ENCODE measurements at regions not wholly inside any gene's neighbourhood (a gene's known extent, or its start where the extent isn't known, plus 50 kb on each side); places are given as distances from the start of the nearest gene placed in this dataset.

- no peaks in the 10 kb centered on the region for H3K36me3 Mint-ChIP-seq (ENCODE audit: unreplicated experiment)
Observed at GRCh38 chr14:70269582-70269981, 80.8 kb upstream of the SLC8A3 start.

DNA sequence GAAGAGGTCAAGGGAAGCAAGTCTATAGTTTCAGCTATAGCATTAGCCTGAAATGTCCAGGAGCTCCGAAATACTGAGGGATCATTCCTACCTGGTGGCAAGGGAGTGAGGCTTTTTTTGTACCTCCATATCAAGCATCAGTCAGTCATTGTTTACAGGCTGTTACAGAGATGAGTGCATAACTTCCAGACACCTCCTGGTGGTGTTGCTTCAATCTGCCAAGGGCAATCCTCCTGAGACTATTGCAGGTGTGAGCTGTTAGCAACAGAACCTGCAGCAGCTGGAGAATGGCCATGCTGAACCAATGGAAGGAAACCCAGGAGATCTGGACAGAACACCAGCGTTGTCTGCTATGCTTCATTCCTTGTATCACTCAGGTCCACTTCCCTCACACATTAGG, 80.0 kb upstream of the SLC8A3 start:
- Mint-ChIP-seq H3K4me1 (ENCODE audit: unreplicated experiment) (no peaks in the 10 kb centered on the region), H3K36me3 (ENCODE audit: unreplicated experiment) (no peaks in the 10 kb centered on the region), H3K9me3 (ENCODE audit: unreplicated experiment) (no peaks in the 10 kb centered on the region), H3K27me3 (ENCODE audit: unreplicated experiment) (no peaks in the 10 kb centered on the region), H3K4me3 (ENCODE audit: unreplicated experiment) (no peak overlapping the region), H3K27ac (ENCODE audit: unreplicated experiment) (no peak overlapping the region)
- DNase-seq (ENCODE audit: extremely low spot score, unreplicated experiment) = no peak
- TF ChIP-seq, protein P1, sequence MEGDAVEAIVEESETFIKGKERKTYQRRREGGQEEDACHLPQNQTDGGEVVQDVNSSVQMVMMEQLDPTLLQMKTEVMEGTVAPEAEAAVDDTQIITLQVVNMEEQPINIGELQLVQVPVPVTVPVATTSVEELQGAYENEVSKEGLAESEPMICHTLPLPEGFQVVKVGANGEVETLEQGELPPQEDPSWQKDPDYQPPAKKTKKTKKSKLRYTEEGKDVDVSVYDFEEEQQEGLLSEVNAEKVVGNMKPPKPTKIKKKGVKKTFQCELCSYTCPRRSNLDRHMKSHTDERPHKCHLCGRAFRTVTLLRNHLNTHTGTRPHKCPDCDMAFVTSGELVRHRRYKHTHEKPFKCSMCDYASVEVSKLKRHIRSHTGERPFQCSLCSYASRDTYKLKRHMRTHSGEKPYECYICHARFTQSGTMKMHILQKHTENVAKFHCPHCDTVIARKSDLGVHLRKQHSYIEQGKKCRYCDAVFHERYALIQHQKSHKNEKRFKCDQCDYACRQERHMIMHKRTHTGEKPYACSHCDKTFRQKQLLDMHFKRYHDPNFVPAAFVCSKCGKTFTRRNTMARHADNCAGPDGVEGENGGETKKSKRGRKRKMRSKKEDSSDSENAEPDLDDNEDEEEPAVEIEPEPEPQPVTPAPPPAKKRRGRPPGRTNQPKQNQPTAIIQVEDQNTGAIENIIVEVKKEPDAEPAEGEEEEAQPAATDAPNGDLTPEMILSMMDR (IDR thresholded peaks at IDR 0.05) = no peak

More at GRCh38 chr14:70269582-70269981, 80.8 kb upstream of the SLC8A3 start:
- no peaks in the 10 kb centered on the region for H3K9me3 Mint-ChIP-seq (ENCODE audit: unreplicated experiment)
- H3K4me3 Mint-ChIP-seq (ENCODE audit: unreplicated experiment) = no peak overlapping the region
- no peaks in the 10 kb centered on the region for H3K4me1 Mint-ChIP-seq (ENCODE audit: unreplicated experiment)
- H3K27me3 Mint-ChIP-seq (ENCODE audit: unreplicated experiment) = no peaks in the 10 kb centered on the region
- TF ChIP-seq, protein P1 (IDR thresholded peaks at IDR 0.05) = no peak
- DNase-seq (ENCODE audit: extremely low spot score, unreplicated experiment) = no peak
- H3K27ac Mint-ChIP-seq (ENCODE audit: unreplicated experiment) = no peak overlapping the region

DNA sequence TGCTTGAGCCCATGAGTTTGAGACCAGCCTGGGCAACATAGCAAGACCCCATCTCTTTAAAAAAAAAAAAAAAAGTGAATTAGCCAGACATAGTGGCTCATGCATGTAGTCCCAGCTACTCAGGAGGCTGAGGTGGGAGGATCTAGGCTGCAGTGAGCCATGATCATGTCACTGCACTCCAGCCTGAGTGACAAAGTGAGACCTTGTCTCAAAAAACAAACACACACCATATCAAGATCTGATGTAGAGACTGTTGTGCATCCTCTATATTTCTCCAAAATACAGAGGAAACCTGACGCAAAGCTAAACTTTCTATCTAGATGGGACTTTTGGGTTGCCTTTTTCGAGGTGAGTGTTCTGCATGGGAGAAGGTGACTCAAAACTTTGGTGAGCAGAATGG, 77.4 kb upstream of the SLC8A3 start:
- TF ChIP-seq, protein P1 (IDR thresholded peaks at IDR 0.05) = no peak
- Mint-ChIP-seq H3K27me3 (ENCODE audit: unreplicated experiment) (no peaks in the 10 kb centered on the region), H3K4me1 (ENCODE audit: unreplicated experiment) (no peaks in the 10 kb centered on the region), H3K27ac (ENCODE audit: unreplicated experiment) (no peak overlapping the region), H3K4me3 (ENCODE audit: unreplicated experiment) (no peak overlapping the region), H3K36me3 (ENCODE audit: unreplicated experiment) (no peaks in the 10 kb centered on the region), H3K9me3 (ENCODE audit: unreplicated experiment) (no peaks in the 10 kb centered on the region)
- DNase-seq (ENCODE audit: extremely low spot score, unreplicated experiment) = no peak

DNA sequence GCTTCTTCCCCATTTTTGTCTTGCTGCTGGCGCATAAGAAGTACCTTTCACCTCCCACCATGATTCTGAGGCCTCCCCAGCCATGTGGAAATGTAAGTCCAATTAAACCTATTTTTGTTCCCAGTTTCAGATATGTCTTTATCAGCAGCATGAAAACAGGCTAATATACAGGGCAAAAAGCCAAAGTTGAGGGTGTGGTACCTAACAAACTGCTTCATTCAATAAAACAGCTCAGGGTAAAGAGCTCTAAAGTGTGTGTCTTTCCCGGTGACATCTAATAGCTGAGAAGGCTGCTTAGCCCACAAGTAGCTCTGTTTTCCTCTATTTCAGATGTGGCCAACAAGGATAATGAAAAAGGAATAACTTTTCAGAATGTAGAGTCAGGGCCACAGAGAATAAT, 76.7 kb upstream of the SLC8A3 start:
- H3K9me3 Mint-ChIP-seq (ENCODE audit: unreplicated experiment) = no peaks in the 10 kb centered on the region
- no peaks in the 10 kb centered on the region for H3K4me1 Mint-ChIP-seq (ENCODE audit: unreplicated experiment)
- H3K27ac Mint-ChIP-seq (ENCODE audit: unreplicated experiment) = no peak overlapping the region
- no peak overlapping the region for H3K4me3 Mint-ChIP-seq (ENCODE audit: unreplicated experiment)
- H3K36me3 Mint-ChIP-seq (ENCODE audit: unreplicated experiment) = no peaks in the 10 kb centered on the region
- no peak for DNase-seq (ENCODE audit: extremely low spot score, unreplicated experiment)
- TF ChIP-seq, protein P1 (IDR thresholded peaks at IDR 0.05) = no peak
- H3K27me3 Mint-ChIP-seq (ENCODE audit: unreplicated experiment) = no peaks in the 10 kb centered on the region

DNA sequence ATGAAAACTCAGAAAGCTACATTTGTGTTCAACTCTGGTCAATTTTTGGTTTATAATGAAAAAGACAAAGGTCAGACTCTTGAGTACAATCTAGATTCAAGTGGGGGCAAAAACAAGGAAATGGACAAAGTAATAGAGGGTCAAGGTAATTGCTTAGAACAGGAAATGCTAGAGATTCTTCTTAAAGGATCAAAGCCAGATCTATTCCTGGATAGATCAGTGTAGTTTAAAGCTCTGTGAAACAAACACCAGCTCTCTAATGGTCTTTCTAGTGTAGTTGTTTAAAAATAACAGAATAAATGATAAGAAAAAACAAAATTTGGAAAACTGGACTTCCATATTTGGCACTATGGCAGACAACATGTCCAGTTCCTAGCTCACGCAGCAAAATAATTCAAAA, 70.7 kb upstream of the SLC8A3 start:
- Mint-ChIP-seq H3K9me3 (ENCODE audit: unreplicated experiment) (no peaks in the 10 kb centered on the region), H3K27me3 (ENCODE audit: unreplicated experiment) (peaks cover 16% of the 10 kb centered on the region), H3K27ac (ENCODE audit: unreplicated experiment) (no peak overlapping the region), H3K36me3 (ENCODE audit: unreplicated experiment) (no peaks in the 10 kb centered on the region), H3K4me3 (ENCODE audit: unreplicated experiment) (no peak overlapping the region), H3K4me1 (ENCODE audit: unreplicated experiment) (no peaks in the 10 kb centered on the region)
- no peak for DNase-seq (ENCODE audit: extremely low spot score, unreplicated experiment)
- TF ChIP-seq, protein P1 (IDR thresholded peaks at IDR 0.05) = no peak

Measured in osteocyte (in vitro differentiated cells).